HT1080 (cell line): ENCODE measurements at regions not wholly inside any gene's neighbourhood (a gene's known extent, or its start where the extent isn't known, plus 50 kb on each side); places are given as distances from the start of the nearest gene placed in this dataset.

ENCODE experiments used
- DNase-seq: peaks from one replicate; pipeline ENCODE4 v3.0.0-alpha.2; 2015; ENCODE audit warnings: low read depth

DNA sequence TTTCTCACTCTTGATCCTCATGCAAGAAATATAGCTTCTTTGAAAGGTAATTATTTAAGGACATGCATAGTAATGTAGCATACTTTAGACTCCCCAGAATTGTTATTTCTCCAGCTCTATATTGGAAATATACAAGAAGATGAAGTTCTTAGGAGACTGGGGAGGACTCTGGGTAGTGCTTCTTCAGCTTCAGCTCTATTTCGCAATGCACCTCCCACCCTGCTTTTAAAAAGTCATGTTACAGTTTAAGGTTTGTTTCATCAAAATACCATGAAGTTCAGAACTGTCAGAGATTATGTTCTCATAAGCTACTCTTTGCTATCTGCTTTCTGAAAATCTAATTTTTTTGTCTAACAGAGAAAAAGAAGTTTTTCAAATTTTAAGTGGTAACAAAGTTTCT lies 586.2 kb upstream of the ADGRL4 start:
- no peak for DNase-seq

DNA sequence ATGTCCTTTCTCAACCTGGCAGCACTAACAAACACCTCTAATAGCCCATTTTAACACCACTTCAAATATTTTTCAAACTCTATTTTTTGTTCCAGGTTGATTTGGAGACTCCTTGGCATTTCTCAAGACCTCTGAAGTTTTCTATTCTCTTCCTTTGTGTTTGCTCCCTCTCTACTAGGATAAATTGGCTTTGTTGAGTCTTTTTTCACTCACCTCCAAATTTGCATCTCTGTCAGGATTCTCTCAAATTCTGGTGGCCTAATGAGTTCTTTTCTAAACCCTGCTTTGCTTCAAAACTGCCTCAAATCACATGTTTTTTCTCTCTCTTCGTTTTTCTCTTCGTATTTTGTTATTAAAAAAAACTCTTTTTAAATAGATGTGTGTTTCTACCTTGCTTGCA lies 582.2 kb upstream of the ADGRL4 start:
- DNase-seq, result no peak

DNA sequence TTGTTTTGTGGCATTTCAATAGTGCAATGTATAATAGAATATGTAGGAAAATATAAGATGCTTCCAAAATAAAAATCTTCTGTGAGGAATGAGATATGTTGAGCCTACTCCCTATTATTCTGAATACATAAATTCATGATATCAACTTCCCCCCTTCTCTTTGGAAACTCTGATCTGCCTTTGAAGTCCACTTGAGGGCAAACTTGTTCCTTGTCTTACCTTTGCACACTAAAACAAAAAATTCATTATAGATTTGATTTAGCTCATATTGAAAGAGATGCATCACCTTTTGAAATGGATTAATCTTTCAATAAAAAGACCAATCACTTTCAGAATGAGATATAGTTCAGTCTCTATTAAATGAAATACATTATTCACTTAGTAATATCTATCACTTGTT lies 580.7 kb upstream of the ADGRL4 start:
- no peak for DNase-seq

DNA sequence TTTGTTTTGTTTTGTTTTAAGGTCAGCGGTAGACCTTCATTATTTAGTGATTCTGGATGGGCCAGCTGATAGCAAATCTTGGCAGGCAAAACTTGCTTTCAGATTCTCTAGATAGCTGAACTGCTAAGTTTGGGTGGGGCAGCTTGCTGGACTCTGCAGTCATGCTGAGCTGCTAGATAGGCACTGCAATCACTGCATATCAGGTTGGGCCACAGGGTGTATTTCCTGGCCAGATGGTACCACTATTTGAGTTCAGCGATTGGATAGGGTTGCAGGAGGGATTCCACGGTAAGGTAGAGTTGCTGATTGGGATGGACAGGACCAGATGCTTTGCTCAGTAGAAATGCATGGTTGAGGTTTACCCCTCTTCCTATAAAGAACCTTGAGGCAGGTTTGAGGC lies 579.3 kb upstream of the ADGRL4 start:
- DNase-seq, result no peak

DNA sequence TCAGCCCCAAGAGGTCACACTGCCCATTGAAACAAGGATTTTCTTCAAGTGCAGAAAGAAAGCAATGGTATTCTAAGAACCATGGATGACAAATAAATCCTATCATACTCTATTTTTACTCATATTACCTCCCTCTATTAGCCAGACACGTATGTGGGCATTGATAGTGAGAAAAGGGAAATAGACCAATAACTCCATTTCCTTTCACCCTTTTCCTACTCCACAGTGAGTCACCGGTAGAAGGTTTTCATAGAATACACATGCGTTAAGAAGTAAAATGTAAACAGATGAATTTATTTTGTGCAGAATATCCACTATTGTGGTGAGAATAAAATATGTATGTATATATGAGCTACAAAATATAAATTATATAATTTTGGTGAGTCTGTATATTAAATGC lies 568.9 kb upstream of the ADGRL4 start:
- peak; percentile 6 for DNase-seq

DNA sequence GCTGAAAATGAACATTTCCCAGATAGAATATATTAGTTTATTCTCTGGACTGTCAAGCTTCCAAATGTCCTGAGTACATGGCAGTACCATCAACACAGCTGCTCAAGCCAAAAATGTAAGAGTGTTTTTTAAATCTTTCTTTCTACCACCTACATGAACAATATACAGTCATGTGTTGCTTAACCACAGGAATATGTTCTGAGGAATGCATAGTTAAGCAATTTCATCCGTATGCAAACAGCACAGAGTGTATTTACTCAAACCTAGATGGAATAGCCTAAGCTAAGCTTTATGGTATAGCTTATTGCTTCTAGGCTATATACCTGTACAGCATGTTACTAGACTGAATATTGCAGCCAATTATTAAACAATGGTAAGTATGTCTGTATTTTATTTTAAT lies 561.9 kb upstream of the ADGRL4 start:
- DNase-seq, result no peak

DNA sequence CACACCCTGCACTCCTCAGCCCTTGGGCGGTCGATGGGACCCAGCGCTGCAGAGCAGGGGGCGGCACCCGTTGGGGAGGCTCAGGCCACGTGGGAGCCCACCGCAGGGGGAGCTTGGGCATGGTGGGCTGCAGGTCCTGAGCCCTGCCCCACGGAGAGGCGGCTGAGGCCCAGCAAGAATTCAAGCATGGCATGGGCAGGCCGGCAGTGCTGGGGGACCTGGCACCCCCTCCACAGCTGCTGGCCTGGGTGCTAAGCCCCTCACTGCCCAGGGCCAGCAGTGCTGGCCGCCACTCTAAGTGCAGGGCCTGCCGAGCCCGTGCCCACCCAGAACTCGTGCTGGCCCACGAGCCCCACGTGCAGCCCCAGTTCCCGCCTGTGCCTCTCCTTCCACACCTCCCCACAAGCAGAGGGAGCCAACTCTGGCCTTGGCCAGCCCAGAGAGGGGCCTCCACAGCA lies 555.0 kb upstream of the ADGRL4 start:
- DNase-seq, result no peak

DNA sequence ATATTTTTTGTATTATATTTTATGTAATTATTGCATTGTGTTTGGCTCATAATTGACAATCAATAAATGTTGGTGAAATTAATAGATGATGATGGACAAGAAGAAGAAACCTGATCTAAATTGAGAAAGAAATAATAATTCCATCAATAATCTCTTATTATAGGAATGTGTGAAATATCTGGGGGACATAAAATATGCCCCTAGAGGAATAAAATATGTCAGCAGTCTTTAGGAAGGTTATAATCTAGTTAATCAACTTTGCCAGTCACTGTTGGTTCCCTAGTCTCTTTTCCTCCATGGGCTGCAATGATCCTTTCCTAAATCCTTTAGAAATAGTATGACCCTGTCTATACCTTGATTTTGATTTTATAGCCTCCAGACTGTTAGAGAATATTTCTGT lies 549.7 kb upstream of the ADGRL4 start:
- DNase-seq, result no peak

DNA sequence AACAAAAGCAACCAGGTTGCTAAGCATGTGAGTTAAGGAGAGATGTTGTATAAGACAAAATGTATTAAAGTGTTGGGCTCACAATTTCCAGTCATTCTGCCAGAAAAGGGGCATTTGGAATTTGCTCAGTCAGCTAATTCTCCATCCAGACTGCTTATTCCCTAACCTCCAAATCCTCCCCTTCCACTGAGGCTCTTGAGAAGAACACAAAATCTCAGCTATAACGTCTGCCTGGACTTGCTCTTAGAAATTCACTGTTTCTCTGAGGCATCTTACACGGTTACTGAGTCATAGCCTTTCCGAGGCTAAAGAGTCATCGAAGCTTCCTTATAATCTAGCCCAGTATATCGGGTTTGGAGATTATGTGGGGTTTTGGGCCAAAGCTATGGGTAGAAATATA lies 548.2 kb upstream of the ADGRL4 start:
- peak; percentile 28 for DNase-seq

DNA sequence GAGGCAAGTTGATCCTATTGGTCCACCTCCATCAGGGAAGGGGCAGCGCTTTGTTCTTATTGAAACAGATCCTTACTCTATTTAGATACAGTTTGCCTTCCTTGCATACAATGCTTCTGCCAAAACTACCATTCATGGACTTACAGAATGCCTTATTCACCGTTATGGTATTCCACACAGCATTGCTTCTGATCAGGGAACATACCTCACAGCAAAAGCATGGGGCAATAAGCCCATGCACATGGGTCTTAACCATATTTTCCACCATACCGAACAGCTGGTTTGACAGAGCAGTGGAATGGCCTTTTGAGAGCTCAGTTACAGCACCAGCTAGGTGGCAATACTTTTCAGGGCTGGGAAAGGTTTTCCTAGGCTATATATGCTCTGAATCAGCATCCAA lies 544.8 kb upstream of the ADGRL4 start:
- DNase-seq, result no peak

DNA sequence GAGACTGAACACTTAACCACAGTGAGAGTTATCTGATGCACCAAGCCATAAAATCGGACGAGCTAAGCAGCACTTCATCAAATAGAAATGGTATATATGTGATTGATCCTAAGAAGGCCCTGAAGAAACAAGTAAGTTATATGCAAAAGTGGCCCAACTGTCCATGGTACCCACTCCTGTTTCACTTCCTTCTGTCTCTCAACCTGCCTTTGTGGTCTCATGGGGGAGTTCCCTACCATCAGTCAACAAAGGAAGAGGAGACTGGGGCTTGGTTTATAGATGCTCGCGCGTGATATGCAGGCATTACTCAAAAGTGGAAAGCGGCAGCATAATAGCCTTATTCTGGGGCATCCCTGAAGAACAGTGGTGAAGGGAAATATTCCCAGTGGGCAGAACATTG lies 543.9 kb upstream of the ADGRL4 start:
- no peak for DNase-seq

DNA sequence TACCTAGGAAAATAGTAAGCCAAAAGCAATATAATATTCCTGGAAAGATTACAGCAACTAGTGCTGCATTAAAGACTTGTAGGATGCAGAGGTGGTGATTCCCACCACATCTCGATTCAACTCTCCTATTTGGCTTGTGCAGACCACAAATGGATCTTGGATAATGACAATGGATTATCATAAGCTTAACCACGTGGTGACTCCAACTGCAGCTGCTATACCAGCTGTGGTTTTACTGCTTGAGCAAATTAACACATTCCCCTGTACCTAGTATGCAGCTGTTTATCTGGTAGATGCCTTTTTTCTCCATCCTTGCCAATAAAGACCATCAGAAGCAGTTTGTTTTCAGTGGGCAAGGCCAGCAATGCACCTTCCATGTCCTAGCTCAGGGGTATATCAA lies 542.7 kb upstream of the ADGRL4 start:
- no peak for DNase-seq

DNA sequence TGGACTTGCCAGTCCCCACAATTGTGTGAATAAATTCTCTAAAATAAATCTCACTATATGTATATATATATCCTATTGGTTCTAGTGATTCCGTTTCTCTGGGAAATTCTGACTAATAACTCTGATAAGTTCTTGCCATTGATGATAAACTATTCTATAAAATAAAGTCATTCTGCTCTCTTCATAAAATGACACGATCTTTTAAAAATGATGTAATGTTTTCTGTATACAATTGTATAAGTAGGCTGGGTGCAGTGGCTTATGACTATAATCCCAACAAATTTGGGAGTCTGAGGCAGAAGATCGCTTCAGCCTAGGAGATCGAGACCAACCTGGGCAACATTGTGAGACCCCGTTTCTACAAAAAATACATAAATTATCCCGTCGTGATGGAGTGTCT lies 541.0 kb upstream of the ADGRL4 start:
- no peak for DNase-seq

DNA sequence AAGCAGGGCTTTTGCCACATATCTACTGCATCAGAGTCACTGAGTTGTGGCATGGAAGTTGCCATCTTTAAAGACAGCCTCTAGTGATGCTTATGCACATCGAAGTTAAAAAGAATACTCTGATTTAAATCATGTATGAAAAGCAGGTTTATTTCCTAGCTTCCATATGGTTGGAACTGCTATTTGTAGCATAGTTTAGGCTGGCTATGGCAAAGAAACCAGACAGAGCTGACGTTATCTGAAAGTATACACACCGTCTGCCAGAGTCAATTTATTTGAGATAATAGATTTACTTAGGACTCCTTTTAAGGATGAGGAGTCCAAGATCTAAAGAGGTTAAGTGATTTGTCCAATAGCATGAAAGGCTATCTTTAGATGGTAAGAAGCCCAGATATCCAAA lies 536.9 kb upstream of the ADGRL4 start:
- no peak for DNase-seq

DNA sequence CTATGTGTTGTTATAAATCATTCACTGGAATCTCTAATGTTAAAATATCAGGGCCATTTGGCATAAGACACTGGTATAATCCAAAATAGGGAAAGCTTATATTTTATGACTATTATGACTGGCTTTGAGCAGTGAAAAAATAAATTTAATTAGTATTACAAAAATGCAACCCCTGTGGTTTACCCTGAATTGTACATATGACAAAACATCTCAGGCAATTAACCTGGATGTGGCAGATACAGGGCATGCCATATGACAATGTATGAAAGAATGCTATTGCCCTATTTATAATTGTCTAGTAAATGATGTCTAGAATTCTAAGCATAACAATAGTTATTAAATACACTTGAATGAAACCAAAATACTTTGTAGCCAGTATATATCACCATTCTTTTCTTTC lies 532.5 kb upstream of the ADGRL4 start:
- DNase-seq, result no peak

DNA sequence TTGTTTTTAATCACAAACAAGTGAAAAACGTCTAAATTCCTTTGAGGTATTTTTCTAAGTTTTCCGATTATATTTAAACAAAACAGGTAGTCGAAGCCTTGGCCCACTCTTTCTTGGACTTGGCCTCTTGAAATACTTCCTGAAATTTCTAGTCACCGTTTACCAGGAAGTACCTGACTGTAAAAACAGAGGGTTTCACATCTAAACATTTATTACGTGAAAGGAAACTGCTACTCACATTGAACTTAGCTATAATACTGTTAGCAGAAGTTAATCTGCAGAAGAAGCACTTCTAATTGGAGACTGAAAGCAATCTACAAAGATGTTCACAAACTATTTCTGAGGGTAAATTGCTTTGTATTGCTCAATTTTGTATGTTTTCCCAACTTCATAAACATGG lies 526.0 kb upstream of the ADGRL4 start:
- DNase-seq, result no peak

DNA sequence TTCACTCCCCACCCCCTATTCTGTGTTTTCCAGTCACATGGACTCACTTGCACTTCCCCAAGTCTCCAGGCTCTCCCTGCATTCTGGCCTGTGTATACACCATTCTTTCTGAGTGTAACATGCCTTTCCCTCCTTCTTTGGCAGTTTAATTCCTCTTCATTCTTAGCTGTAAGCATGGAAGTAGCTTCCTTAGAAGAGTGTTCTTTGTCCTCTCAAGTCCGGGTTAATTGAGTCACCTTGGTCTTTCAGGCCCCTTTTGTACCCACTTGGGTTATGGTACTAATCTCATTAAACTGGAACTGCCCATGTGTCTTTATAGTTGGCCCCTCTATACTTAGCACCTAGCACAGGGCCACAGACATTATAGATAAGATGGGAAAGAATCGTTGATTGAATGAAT lies 525.3 kb upstream of the ADGRL4 start:
- DNase-seq, result no peak

DNA sequence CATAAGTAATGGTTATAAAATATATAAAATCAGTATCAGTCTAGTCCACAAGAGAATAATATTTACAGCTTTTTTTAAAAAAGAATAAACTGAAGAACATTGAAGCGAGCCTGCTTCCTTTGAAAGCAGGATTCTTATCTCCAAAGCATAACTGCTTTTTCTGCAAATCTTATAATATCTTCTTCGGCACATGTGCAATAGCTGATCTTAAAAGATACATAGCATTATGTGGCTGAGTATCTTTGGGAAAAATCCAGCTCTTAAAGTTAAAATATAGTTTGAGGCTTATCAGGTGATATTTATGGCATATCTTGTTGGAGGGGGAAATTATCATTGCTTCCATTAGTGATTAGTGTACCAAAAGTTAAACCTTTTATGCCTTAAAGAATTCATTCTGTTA lies 523.9 kb upstream of the ADGRL4 start:
- no peak for DNase-seq

DNA sequence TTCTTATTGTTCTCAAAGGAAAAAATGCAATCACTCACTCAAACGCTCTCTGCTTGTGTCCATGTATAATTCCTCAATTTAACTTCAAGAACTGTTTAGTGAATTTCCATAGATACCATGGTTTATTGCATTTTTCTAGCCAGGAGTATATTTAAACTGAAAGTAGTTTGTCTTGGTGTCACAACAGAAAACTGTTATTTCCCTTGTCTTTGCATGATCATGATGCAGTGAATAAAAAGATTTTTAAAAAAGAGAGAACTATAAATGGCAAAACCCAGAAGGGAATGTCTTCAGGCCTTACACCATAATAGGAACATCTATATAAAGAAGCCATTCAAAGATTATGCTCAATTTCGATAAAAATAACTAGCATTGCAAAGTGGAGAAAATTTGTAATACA lies 523.5 kb upstream of the ADGRL4 start:
- no peak for DNase-seq

DNA sequence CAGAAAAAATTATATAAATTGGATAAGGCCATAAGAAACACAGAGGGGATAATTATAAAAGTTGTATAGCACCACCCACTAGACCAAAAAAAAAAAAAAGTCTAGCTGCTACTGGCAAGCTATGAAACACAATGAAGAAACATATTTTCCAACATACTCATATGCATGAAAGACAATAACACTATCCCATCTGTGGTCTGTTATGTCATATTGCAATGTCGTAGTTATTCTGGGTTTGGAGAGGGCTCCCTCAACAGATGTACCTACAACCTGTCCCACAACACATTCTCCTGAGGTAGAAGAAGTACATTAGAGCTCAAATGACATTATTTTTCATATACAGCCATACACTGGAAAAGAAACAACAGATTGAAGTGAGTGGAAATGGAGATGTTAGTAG lies 517.6 kb upstream of the ADGRL4 start:
- DNase-seq, result no peak

DNA sequence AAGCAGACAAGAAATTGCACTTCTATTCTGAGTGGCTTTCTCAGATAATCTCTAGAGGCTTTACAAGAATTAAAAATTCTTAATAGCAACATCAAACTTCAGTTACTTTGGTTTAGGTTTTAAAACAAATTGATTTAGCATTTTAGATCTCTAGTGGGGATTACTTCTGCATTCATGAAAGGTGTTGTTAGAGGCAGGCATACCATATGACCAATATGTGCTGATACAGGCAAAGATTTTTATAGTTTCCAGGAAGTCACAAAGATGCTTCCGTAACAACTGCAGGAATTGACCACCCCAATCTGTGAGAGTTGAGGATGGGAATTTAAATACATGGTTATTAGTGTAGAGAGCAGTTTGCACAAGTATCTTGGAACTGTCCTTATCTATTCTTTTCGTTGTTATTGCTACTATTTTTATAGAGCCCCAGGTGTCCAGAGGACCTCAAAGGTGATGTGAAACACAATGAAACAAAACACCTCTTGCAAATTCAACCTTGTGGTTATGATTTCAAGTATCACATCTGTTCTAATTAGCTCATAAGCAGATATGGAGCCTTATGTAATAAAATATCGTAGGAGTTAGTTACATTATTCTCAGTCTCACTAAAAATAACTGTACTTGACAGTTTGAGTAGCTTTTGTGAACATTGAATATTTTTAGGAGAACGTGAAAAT lies 512.7 kb upstream of the ADGRL4 start:
- no peak for DNase-seq

DNA sequence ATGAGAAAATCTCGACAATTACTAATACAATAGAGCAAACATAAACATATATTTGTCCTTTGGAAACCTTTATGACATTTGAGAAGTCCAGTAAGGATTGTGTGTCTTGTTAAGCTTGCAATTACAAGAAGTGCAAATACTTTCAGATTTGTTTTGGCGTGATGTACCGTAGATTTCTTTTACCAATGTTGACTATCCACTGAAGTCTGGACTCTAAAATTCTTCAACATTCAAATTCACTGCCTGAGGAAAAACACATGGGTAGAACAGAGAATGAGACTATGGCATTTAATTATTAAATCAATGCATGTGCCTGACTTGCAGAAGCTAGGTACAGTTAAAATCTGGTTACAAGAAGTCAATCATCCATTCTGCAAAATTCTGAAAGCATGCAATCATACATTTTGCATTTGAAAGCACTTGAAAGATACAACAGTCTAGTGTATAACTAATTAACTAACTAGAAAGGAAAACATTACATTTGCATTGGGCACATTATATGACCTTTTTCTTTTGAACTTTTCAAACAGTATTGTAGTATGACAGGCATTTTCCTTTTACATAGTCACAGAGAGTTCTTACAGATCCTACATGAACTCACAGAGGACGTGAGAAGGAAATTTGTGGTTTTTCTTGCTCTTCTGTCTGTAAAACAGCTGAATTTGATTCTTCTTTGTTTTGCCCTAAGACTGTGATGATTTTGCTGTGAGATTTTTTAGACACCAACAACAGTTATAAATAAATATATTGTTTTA lies 511.1 kb upstream of the ADGRL4 start:
- no peak for DNase-seq

DNA sequence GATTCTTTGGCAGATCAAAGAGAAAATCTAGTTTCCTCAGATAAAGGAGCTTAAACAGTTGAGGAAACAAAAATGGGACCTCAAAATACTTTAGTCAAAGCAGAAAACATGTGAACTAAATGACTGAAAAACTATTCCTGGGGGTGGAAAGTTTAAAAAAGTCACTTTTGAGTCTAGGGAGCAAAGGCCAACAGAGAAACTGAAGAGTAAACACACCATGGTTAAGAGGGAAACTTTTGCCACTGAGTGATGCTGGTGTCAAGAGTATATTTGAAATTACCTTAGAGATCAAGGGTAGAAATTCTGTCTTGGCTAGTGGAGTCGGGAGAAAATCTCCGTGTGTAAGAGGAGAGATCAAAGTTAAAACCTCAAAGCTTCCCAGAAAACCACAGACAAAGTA lies 501.2 kb upstream of the ADGRL4 start:
- no peak for DNase-seq
